Ovary (tissue), 3 donors: ENCODE measurements at regions not wholly inside any gene's neighbourhood (a gene's known extent, or its start where the extent isn't known, plus 50 kb on each side); places are given as distances from the start of the nearest gene placed in this dataset.

ENCODE experiments used
- CTCF ChIP-seq, 3 donors: fragments of 450-650 bp in 2 of 3; fragments of 200-600 bp in 1 of 3; IDR thresholded peaks; one replicate each; pipeline versions ENCODE4 v1.5.1 to v1.8.0; 2016 to 2022; ENCODE audit warnings: antibody characterized with exemption in 3 of 3, mild to moderate bottlenecking in 1 of 3
- EP300 ChIP-seq: sonication (generic); formaldehyde crosslinking; IDR thresholded peaks from one replicate; pipeline ENCODE4 v1.6.1; 2017; ENCODE audit warnings: antibody characterized with exemption
- POLR2A ChIP-seq: fragments of 450-650 bp; IDR thresholded peaks from one replicate; pipeline ENCODE4 v1.6.1; 2017; ENCODE audit warnings: antibody characterized with exemption, mild to moderate bottlenecking, moderate library complexity
- donor health status: DM: no; HTN: no; CAD: no.

- TF ChIP-seq CTCF (IDR thresholded peaks at IDR 0.05) (no peak), EP300 (no peak), POLR2A (no peak)
These were observed 339.1 kb upstream of the CCNH start for GRCh38 chr5:87751824-87752223.
